ENCODE measurements at regions not wholly inside any gene's neighbourhood (a gene's known extent, or its start where the extent isn't known, plus 50 kb on each side); places are given as distances from the start of the nearest gene placed in this dataset.
A peak's percentile ranks its signal among the peaks of the same experiment; 100 is the strongest.
"Not testable (repeated sequence)": the region's sequence is repeated elsewhere in the genome, so short reads cannot be mapped to it uniquely, and the experiment has no call there.

DNA sequence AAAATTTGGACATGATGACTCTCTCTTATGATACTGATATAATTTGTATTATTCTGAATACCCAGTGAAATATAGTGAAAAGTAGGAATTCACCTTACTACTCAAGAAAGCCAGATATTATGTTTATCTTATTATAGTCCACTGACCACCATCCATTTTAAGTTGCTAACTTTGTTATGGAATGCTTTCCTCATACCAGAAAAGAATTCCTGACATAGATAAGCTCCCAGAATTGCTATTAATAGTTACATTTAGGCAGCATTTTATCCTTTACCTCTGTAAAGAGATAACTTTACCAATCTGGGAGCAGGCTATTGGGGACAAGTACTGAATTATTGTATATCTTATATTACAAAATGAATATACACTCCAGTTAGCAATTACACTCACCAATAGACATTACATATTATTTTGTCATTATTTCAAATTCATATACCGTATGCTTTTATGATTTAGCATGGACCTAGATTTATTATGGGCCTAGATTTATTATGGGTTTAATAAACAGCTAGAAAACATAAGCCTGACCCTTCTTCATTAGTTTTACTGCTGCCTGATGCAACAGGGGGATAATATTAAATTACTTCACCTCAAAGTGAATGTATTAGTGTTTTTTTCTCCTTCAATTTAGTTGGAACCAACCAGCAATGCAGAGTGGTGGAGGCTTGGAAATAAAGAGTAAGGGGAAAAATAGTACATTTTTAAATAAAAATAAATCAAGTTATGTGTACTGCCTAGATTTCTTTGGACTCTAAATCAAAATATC lies 1886.1 kb downstream of the PCDH9 start:
- DNase-seq (ENCODE audit: low spot score in 2 of 2), result no peak
- no peak for FAIRE-seq

DNA sequence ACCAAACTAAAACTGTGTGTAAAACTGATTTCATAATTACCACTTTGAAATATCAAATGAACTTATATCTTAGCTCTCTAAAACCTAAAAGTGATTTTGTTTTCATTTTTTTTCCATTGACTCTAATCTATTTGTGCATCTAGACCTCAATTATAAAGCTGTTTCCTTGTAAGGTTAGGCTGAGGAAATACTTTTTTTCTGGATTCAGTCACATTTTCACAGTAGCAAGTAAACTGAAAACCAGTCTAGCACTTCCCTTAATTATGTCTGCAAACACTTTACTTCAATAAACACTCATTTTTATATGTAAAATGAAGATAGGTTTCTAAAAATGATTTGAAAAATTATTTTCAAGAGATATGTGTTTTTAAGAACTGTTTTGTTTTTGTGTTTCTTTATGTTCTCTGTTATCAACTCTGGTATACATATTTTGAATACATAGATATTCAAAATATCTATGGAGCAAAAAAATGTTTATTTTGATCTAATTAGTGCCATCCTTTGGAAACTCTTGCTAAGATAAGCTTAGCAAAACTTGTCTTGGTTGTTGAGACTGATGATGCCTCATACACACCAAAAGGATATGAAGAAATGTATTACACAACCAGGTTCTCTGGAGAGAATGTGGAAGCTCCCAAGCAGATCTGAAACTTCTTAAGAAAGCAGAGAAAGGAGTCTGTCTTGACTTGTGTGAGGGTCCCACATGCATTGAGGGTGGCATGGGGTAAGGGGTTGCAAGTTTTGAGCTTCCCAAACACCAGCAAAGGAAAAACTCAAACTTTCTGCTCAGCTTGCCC lies 1887.4 kb downstream of the PCDH9 start:
- FAIRE-seq (peak; percentile 30), DNase-seq (ENCODE audit: low spot score in 2 of 2) (no peak)

DNA sequence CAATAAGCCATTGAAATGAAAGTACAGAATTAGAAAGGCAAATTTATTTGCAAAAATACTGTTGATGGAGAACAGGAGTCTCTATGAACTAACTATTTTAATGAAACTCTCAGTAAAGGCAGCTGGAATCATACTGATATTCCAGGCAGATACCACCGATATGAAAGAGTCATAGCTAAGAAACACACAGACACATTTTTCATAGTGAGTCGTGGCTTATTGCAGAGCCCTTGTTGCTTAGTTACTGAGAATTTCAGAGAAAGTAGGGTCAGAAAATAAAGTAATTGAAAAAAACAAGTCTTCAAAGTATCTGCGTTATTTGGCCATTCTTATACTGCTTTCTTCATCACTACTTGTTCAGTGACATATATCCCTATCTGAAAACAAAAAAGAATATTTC lies 1890.9 kb downstream of the PCDH9 start:
- DNase-seq (ENCODE audit: low spot score in 2 of 2) (no peak), FAIRE-seq (no peak)

DNA sequence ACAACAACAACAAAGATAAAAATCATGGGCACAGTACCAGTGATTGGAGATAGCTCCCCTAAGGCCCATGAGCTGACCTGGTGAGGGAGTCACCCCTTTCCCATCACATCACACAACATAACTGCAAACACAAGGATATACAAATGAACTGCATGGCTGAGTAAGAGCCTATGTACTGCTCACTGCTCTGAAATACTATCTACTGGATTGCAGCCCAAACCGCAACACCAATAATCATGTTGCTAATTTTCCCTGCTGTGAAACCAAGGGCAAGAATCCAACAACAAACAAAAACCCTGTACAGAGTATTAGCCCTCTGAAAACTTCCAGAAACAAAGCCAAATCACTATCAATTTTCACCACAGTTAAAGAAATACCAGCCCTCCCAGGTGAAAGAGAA lies 1893.2 kb downstream of the PCDH9 start:
- FAIRE-seq, result no peak
- DNase-seq (ENCODE audit: low spot score in 2 of 2), result no peak

DNA sequence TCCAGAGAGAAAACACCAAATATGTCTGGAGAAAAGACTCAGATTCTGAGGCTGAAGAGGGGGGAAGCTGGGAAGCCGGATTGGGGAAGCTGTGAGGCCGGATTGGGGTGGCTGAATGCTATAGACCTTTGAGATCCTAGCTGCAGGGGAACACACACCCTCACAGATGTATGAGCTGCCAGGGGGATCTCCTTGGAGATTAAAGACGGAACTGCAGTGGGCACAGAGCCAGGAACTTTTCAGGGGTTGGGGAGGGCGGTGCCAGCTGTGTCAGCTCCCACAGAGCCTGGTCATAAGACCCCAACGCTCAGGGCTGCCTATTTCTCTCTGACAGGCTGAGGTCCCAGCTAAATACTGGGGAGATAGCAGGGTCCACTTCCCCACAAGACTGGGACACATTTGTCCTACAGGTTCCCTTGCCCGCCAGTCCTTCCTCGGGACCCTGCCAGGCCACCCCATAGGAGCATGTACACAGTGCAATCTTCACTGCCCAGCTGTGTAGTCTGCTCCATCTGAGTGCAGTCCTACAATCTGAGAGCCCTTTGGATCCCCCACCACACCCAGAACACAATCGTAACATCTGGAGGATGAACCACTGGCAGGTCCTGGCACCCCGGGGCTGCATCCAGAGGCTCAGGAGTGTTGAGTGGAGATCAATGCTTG lies 1893.9 kb downstream of the PCDH9 start:
- DNase-seq (ENCODE audit: low spot score in 2 of 2) (no peak), FAIRE-seq (no peak)

DNA sequence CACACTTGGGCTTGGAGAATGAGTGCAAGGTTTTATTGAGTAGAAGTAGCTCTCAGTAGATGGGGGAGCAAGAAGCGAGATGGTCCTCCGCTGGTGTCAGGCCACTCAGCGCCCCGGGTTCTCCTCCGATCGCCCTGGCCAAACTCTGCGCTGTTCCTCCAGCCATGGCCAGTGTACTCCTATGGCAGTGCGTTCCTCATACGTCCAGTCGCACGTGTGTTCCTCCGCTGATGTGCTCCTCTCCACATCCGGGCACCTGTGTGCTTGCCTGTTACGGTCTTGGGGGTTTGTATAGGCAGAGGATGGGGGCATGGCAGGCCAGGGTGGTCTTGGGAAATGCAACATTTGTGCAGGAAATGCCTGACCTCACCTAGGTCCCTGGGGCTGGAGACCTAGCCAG lies 1899.4 kb downstream of the PCDH9 start:
- FAIRE-seq (no peak), DNase-seq (ENCODE audit: low spot score in 2 of 2) (no peak)

DNA sequence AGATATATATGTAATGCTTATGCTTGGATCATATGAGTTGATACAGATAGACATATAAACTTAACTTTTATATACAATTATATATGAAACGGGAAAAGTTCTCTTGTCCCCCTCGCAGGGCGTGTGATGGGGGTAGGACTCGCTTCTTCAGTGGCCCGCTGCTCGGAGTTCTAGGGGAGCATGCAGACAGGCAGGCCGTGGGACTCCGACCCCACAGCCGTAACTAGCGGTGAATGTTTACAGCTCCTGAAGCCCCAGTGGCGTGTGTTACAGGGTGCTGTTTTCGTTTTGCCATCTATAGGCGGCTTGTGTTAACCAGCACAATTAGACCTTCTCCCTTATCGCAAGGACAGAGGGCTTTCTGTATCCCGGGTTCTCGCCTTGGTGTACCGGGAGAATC lies 1899.8 kb downstream of the PCDH9 start:
- DNase-seq (ENCODE audit: low spot score in 2 of 2), result no peak
- FAIRE-seq, result no peak

DNA sequence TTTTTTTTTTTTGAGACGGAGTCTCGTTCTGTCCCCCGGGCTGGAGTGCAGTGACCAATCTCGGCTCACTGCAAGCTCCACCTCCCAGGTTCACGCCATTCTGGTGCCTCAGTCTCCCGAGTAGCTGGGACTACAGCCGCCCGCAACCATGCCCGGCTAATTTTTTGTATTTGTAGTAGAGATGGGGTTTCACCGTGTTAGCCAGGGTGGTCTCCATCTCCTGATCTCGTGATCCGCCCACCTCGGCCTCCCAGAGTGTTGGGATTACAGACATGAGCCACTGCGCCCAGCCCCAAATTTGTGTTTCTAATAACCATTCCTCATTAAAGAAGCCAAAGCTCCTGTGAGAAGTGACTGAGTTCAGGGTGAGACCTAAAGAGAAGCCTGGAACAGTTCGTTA lies 1906.9 kb downstream of the PCDH9 start:
- not testable (repeated sequence) for FAIRE-seq

DNA sequence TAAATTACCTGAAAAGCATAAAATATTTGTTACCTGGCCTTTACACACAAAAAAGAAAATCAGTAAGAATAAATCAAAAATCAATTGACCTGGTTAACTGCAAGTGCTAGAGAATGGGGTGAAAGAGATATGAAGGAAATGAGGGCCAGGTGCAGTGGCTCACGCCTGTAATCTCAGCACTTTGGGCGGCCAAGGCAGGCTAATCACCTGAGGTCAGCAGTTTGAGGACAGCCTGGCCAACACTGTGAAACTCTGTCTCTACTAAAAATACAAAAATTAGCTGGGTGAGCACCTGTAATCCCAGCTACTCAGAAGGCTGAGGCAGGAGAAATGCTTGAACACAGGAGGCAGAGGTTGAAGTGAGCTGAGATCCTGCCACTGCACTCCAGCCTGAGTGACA lies 1908.7 kb downstream of the PCDH9 start:
- DNase-seq (ENCODE audit: low spot score in 2 of 2), result not testable (repeated sequence)

More for the DNA sequence above, 1906.9 kb downstream of the PCDH9 start:
- not testable (repeated sequence) for DNase-seq (ENCODE audit: low spot score in 2 of 2)

DNA sequence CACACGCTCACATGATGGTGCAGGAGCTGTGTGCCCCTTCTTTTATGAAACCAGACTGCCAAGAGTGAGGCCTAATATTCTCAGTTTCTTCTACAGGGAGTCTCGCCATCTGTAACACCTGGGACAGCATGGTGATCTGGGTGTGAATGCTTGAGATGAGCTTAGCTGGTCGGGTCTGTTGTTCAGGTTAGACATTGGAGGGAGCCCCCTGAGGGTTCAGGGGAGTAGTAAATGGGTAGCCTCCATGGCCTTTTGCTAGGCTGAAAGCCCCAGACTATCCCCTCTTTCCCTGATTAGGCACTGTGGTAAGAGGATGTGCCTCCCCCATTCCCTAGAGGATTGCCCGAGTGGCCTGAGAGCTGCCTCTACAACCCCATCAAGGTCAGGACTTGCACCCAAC lies 1916.1 kb downstream of the PCDH9 start:
- DNase-seq (ENCODE audit: low spot score in 2 of 2) (no peak), FAIRE-seq (no peak)

More for the DNA sequence above, 1908.7 kb downstream of the PCDH9 start:
- FAIRE-seq, result not testable (repeated sequence)

DNA sequence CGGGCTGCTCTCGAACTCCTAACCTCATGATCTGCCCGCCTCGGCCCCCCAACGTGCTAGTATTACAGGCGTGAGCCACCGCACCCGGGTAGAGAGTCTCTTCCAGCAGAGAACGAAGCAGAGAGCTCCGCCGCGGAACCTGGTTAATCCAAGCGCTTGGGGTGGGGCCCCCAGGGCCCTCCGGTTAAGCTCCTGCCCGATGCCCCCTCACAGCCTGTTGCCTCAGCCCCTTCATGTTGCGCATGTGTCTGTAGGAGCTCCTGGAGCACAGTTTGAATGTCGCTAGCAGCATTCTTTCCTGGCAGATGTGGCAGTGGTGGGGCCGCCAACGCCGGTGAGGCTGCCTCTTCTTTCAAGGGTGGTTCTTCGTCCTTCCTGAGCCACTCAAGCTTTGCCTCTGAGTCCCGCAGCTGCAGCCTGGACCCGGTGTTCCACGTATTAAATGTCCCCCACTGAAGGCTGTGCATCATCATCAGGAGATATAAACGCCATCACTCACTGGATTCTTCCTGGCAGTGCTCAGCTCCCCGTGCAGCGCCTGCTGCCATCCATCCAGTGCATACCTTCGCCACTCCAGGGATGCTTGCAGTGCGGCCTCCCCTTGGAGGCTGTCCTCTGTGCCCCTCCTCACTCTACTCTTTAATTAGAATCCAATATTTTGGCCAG lies 1919.3 kb downstream of the PCDH9 start:
- FAIRE-seq (no peak), DNase-seq (ENCODE audit: low spot score in 2 of 2) (no peak)

DNA sequence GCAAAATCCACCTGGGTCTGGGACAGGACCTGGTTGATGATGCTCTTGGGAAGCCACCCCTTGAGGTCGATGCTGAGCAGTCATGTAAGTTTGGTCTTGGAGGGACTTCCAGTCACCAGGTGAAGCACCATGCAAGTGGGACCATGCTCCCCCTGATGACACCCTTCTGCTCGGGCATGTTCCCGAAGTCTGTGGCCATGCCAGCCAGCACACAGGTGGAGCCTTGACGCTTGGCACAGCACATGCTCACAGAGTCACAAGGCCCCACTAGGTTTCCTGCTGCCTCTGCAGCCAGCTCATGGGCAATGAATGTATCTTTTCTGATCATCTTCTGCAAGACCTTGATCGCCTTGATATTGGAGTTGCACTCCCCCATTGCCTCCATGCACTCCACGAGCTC lies 1920.2 kb downstream of the PCDH9 start:
- FAIRE-seq (no peak), DNase-seq (ENCODE audit: low spot score in 2 of 2) (no peak)

DNA sequence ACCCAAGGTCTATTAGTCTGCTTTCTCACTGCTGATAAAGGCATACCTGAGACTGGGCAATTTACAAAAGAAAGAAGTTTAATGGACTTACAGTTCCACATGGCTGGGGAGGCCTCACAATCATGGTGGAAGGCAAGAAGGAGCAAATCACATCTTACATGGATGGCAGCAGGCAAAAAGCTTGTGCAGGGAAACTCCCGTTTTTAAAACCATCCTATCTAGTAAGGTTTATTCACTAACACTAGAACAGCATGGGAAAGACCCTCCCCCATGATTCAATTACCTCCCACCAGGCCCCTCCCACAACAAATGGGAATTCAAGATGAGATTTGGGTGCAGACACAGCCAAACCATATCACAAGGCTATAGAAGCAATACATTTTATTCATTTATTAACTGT lies 1921.4 kb downstream of the PCDH9 start:
- DNase-seq (ENCODE audit: low spot score in 2 of 2); FAIRE-seq: not testable (repeated sequence)

DNA sequence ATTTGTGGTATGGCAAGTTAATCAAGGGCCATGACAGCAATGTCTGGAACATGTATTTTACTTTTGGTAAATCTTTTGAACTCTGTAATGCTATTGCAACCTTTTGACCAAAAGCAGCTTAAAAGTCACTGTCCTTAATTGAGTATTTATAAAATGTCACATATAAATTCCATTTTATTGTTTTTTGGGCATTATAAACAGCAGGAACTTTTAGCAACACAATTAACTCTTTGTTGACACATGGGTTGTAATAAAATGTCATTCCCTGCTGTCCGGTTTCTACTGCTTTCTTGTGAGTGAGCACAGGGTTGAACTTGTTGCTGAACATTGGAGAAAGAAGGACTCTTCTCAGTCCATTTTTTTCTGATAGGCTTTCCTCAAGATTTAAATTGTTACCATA lies 1923.1 kb downstream of the PCDH9 start:
- FAIRE-seq (no peak), DNase-seq (ENCODE audit: low spot score in 2 of 2) (no peak)

DNA sequence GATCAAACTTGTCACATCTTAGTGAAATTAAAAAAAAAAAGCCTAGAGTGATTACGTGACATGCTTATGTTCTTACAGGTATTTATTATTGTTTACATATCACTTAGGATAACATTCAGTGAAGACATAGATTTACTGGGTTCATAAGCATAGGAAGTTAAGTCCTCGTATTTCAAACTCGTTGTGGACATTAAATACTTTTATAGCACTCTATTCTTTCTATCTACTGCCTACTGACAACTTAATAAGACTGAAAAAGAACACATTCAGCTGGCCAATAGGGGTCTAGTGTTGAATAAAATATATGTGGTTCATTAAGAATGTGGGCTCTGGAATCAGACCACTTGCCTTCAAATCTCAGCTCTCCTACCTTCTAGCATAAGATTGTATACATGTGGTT lies 1927.4 kb downstream of the PCDH9 start:
- no peak for DNase-seq (ENCODE audit: low spot score in 2 of 2)

DNA sequence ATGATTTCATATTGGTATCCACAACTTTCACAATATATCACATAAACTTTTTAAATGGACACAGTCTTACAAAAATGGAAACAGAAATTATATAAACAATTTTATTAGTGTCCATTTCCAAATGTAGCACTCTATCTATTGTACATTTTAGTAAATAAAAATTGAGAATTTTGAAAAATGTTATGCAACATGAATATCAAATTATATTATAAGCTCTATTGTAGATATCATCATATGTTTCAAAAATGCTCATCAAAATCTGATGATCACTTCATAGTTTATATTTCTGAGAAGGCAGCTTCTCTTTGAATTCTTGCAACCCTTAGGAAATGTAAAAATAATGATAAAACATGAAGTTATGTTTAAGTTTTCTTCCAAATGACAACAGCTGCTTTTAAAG lies 1928.6 kb downstream of the PCDH9 start:
- DNase-seq (ENCODE audit: low spot score in 2 of 2), result no peak
- no peak for FAIRE-seq

More for the DNA sequence above, 1927.4 kb downstream of the PCDH9 start:
- FAIRE-seq, result no peak

DNA sequence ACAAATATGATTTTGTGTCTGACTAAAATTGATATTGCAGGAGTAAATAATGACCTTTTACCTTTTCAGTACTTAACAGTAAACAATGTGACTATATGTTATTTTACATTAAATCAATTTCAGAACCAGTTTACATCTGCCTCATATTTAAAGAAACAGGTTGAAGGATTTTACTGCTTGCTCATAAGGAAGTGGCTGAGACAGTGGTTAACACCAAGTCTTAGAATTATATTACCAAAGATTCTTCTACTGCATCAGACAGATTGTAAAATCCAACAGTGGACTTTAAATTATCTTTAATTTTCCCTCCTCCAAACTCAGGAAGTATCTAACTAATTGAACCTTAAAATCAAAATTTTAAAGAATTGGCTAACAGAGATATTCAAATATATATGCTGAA lies 1929.9 kb downstream of the PCDH9 start:
- FAIRE-seq (no peak), DNase-seq (ENCODE audit: low spot score in 2 of 2) (no peak)

DNA sequence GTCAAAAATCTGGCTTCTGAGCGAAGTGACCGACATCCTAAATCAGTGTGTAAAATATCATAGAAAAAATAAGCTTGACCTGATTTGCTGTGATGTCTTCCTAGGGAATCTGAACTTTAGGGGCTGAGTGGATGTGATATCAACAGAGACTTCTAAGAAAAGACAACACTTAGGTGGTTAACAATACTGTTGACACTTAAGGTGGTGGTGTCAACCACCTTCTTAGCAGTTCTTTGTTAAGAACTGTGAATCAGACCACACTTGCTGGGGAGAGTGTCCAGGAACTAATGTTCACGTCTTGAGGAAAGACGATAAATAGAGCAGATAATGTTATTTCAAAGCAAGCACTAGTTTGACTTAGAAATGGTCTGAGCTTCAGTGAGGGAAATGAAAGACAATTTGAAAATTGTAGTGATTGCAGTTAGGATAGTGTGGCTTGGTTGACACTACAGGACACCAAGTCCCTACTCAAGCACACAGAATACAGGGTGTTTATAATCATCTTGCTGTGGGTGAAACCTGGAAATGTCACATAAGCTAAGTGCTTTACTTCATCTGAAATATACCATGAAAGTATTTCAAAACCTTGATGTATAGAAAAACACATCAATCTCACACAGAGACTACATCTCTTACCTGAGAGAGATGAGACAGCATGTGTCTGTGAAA lies 1936.5 kb downstream of the PCDH9 start:
- no peak for DNase-seq (ENCODE audit: low spot score in 2 of 2)
- no peak for FAIRE-seq

DNA sequence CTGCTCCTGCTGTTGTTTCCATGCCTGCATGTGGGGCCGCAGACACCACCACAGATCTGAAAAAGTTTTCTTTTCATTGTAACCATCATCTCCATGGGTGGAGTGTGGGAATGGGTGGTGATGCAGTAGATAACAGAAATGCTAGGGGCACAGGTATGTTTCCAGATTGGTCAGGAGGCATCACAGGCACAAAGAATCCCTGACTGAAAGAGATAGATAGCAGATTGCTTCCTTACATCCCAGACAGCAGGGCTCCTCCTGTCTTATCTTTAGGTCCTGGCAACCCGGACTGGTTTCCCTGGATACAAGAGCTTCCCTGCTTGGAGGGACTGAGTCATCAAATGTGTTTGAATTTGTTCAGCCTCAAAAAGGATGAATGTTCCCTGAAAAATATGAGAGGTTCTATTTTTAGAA lies 1937.6 kb downstream of the PCDH9 start:
- no peak for DNase-seq (ENCODE audit: low spot score in 2 of 2)
- FAIRE-seq, result no peak

DNA sequence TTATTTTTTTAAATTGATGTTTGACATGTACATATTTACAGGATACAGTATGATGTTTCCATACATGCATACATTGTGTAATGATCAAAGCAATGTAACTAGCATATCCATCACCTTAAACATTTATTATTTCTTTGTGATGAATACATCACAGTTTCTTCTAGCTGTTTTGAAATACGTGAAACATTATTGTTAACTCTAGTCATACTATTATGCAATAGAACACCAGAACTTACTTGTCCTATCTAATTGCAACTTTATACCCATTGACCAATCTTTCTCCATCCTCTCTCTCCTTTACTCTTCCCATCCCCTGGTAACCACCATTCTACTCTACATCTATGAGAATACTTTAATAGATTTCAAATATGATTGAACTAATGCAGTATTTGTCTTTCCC lies 1942.7 kb downstream of the PCDH9 start:
- FAIRE-seq (no peak), DNase-seq (ENCODE audit: low spot score in 2 of 2) (no peak)

Data from frontal cortex (tissue), 3 donors.